ENCODE measurements at regions not wholly inside any gene's neighbourhood (a gene's known extent, or its start where the extent isn't known, plus 50 kb on each side); places are given as distances from the start of the nearest gene placed in this dataset.

GRCh38 chr3:89017531-89017930 lies 89.9 kb upstream of the EPHA3 start:
- TF ChIP-seq, protein P1, sequence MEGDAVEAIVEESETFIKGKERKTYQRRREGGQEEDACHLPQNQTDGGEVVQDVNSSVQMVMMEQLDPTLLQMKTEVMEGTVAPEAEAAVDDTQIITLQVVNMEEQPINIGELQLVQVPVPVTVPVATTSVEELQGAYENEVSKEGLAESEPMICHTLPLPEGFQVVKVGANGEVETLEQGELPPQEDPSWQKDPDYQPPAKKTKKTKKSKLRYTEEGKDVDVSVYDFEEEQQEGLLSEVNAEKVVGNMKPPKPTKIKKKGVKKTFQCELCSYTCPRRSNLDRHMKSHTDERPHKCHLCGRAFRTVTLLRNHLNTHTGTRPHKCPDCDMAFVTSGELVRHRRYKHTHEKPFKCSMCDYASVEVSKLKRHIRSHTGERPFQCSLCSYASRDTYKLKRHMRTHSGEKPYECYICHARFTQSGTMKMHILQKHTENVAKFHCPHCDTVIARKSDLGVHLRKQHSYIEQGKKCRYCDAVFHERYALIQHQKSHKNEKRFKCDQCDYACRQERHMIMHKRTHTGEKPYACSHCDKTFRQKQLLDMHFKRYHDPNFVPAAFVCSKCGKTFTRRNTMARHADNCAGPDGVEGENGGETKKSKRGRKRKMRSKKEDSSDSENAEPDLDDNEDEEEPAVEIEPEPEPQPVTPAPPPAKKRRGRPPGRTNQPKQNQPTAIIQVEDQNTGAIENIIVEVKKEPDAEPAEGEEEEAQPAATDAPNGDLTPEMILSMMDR (IDR thresholded peaks at IDR 0.05 in 2 of 3, conservative IDR thresholded peaks at IDR 0.05 in 1 of 3; ENCODE audit: control insufficient read depth in 2 of 3, extremely low read depth in 1 of 3, insufficient read depth in 1 of 3, low read depth in 3 of 3, low read length in 3 of 3) = no peak
- no peak for TF ChIP-seq POLR2A (IDR thresholded peaks at IDR 0.05; ENCODE audit: low read depth, low read length)
- TF ChIP-seq ATF2 (IDR thresholded peaks at IDR 0.05; ENCODE audit: low read length) = no peak
- TF ChIP-seq TCF12 (IDR thresholded peaks at IDR 0.05; ENCODE audit: low read depth, low read length) = no peak
- no peak for TF ChIP-seq RUNX3 (IDR thresholded peaks at IDR 0.05; ENCODE audit: low read length)
- TF ChIP-seq ELK1 (IDR thresholded peaks at IDR 0.05; ENCODE audit: low read depth, low read length) = no peak
- no peak for TF ChIP-seq RB1 (IDR thresholded peaks at IDR 0.05; ENCODE audit: borderline replicate concordance)
- TF ChIP-seq KAT2A (conservative IDR thresholded peaks at IDR 0.05; ENCODE audit: control insufficient read depth, low read depth, low read length) = no peak
- TF ChIP-seq EZH2 (IDR thresholded peaks at IDR 0.05; ENCODE audit: borderline replicate concordance, control insufficient read depth, low read depth, low read length) = no peak
- no peak for TF ChIP-seq NFYB (IDR thresholded peaks at IDR 0.05; ENCODE audit: insufficient read depth, low read depth, low read length)
- no peak for TF ChIP-seq NFIC (IDR thresholded peaks at IDR 0.05; ENCODE audit: low read depth, low read length)
- no peak for TF ChIP-seq CBFB (IDR thresholded peaks at IDR 0.05; ENCODE audit: low read depth)
- TF ChIP-seq POLR2AphosphoS5 (IDR thresholded peaks at IDR 0.05; ENCODE audit: low read length) = no peak

Measured in GM12878 (cell line).